AG04449 (cell line): ENCODE measurements at regions not wholly inside any gene's neighbourhood (a gene's known extent, or its start where the extent isn't known, plus 50 kb on each side); places are given as distances from the start of the nearest gene placed in this dataset.

Source experiments
- CTCF ChIA-PET: fragments of 350-600 bp; formaldehyde crosslinking; extraction: SDS; loops from one replicate; lab custom pipeline; 2021; ENCODE audit warnings: antibody characterized with exemption; lab: Yijun Ruan, JAX
- POLR2A ChIA-PET: fragments of 400-600, 350-600 bp; formaldehyde crosslinking; extraction: SDS; loops from one replicate; lab custom pipeline; 2020; ENCODE audit warnings: antibody characterized with exemption, inconsistent platforms; lab: Yijun Ruan, JAX
- DNase-seq: peaks from one replicate; pipeline ENCODE4 v3.0.0-alpha.2; 2010; ENCODE audit warnings: low read depth, low spot score
- H3K4me3 ChIP-seq: 2 replicates; pipeline ENCODE4 v1.5.1; 2011; ENCODE audit warnings: low read depth, mild to moderate bottlenecking, control low read depth, low read length
- TF ChIP-seq, protein P1 (sequence below): IDR thresholded peaks from one replicate; pipeline ENCODE4 v1.5.1; 2011; ENCODE audit warnings: mild to moderate bottlenecking, moderate library complexity, low read length, control low read depth, inconsistent platforms; ENCODE audit not compliant: insufficient read depth; ENCODE audit errors: missing control alignments

DNA sequence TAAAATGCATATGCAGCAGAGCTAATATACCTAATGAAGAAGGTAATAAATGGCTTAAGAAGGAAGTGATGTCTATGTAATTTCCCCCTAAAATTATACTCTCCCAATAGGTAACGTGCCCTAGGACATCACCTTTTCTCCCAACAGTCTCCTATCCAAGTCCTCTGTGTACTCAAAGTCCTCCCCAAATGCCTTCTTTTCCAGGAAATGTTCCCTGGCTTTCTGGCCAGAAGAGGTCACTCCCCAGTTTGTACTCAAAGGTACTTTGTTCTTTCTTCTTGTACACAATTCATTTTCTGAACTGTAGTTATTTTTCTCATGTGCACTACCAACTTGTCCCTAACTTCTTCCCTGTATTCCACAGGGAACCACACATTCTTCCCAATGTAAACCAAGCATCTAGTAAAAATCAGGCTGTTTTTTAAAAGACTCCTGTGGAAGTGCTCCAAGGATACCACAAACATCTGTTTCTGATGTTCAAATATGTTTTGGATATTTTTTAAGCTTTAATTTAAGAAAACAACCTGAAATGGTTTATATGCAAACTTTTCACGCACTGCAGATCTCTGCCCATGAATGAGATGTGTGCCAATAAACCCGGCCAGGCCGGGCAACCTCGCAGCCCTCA, 262.3 kb upstream of the KLF14 start:
- no peak for DNase-seq
- POLR2A ChIA-PET, result interaction anchor here (0.7 kb wide), 1 partner anchor 865 kb away, joined by 3 read pairs; no protein-coding TSS in a partner anchor
- no peak overlapping the region for H3K4me3 ChIP-seq
- TF ChIP-seq, protein P1, sequence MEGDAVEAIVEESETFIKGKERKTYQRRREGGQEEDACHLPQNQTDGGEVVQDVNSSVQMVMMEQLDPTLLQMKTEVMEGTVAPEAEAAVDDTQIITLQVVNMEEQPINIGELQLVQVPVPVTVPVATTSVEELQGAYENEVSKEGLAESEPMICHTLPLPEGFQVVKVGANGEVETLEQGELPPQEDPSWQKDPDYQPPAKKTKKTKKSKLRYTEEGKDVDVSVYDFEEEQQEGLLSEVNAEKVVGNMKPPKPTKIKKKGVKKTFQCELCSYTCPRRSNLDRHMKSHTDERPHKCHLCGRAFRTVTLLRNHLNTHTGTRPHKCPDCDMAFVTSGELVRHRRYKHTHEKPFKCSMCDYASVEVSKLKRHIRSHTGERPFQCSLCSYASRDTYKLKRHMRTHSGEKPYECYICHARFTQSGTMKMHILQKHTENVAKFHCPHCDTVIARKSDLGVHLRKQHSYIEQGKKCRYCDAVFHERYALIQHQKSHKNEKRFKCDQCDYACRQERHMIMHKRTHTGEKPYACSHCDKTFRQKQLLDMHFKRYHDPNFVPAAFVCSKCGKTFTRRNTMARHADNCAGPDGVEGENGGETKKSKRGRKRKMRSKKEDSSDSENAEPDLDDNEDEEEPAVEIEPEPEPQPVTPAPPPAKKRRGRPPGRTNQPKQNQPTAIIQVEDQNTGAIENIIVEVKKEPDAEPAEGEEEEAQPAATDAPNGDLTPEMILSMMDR, result no peak
- CTCF ChIA-PET, result interaction anchor here (1.2 to 4.7 kb wide), 6 partner anchors 8 to 100 kb away, joined by 3 to 45 read pairs (median 13); no protein-coding TSS in a partner anchor

DNA sequence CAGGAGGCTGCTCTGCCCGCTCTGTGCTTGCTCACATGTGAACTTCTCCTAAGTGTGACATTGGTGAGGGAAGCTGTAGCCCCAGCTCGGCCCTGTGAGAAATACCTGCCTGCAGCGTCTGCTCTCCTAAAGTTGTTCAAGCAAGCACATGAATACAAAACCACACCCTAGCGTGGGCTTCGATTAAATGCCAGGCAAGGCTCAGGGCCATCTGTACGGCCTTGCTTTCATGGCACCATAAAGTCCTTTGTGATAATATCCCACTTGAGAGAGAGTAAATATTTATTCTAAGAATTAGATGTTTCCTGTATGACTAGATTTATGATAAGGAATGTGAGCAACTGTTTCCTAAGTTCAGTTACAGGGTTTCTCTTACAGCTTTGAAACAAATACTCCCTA, 262.8 kb upstream of the KLF14 start:
- TF ChIP-seq, protein P1, result no peak
- POLR2A ChIA-PET, result interaction anchor here (0.7 kb wide), 1 partner anchor 865 kb away, joined by 3 read pairs; no protein-coding TSS in a partner anchor
- H3K4me3 ChIP-seq, result no peak overlapping the region
- DNase-seq, result no peak
- CTCF ChIA-PET, result interaction anchor here (1.2 to 4.7 kb wide), 4 partner anchors 11 to 100 kb away, joined by 3 to 45 read pairs (median 18); no protein-coding TSS in a partner anchor

DNA sequence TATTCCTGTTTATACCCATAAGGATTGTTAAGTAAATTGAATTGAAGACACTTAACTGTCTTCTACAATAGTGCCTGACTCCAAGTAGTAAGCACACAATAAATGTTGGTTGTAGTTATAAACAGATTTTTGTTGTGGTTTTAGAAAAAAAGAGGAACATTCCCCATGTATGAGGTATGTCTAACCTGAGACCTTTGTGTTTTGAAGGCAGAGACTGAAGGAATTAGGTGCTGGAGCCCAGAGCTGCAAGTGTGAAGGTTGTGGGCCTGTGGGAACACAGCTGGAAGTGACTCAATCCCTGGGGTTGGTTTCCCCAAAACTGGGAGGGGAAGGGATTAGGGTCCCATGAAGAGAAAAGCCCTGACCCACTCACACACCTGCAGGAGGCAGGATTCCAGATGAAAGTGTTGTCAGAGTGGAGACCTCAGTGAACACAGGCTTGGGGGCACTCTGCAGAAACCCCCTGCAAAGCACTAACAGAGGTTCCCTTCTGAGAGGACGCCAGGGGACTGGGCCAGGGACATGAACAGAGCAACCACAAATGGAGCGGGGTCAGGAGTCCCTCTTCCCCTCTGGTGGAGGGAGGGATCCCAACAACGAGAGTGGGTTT, 265.1 kb upstream of the KLF14 start:
- H3K4me3 ChIP-seq, result no peak overlapping the region
- ChIA-PET POLR2A (no interaction called here), CTCF (interaction anchor here (1.5 to 2.3 kb wide), 3 partner anchors 8 to 102 kb away, joined by 6 to 10 read pairs (median 9); no protein-coding TSS in a partner anchor)
- TF ChIP-seq, protein P1, result no peak
- no peak for DNase-seq

DNA sequence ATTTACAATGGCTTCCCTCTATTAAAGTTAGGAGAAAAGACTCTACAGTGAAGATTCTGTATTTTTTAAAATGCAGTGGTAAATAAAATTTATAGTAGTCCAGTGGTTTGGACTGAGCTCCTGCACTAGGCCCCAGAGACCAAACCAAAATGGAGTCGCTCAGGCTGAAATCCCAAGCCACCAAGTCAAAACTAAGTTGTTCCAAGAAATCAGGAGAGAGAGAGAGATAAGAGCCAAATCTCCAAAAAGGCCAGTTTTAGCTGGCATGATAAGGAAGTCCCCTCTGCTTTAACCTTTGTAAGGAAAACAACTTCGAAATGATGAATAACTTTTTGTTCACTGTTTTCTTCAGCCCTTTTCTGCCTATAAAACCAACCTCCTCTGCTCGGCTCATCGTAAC, 265.9 kb upstream of the KLF14 start:
- TF ChIP-seq, protein P1, result no peak
- H3K4me3 ChIP-seq, result no peak overlapping the region
- ChIA-PET CTCF (interaction anchor here (1.3 to 5.8 kb wide), 6 partner anchors 8 to 104 kb away, joined by 3 to 48 read pairs (median 9); no protein-coding TSS in a partner anchor), POLR2A (no interaction called here)
- no peak for DNase-seq

DNA sequence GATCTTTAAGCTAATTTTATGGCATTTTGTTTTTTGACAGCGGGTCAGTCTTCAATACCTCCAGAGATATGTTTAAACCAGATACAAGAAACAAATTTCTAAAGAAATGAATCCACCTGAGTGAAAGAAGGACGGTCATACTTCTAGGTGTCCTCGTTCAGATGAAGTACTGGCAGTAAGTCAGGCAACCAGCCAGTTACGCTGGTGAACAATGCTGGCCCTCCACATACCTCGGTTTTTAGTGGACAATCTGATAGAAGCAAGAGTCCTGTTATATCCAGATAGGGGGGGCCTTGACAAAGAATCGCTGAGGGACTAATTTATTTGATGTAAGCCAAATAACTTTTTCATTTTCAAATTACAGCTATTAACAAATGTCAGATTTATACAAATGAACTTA, 266.4 kb upstream of the KLF14 start:
- POLR2A ChIA-PET, result no interaction called here
- no peak overlapping the region for H3K4me3 ChIP-seq
- CTCF ChIA-PET, result interaction anchor here (1.3 to 5.8 kb wide), 5 partner anchors 12 to 104 kb away, joined by 3 to 48 read pairs (median 8); no protein-coding TSS in a partner anchor
- DNase-seq, result no peak
- TF ChIP-seq, protein P1, result no peak

DNA sequence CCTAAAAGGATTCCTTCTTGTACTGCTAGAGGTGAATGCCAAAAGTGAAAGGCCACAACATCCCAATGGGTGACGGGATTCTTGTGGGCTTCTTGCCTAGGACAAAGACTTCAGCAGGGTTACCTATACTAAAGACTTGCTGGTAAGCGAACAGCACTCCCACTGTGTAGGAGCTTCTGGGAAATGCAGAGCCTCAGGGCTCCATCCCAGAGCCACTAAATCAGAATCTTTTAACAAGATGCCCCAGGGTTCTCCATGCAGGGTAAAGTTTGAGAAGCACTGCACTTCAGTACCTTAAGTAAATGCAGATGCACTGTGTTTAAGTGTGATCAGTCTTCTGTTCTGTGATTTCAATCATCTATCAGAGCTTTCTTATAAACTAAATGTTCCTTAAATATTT, 266.9 kb upstream of the KLF14 start:
- no peak overlapping the region for H3K4me3 ChIP-seq
- ChIA-PET CTCF (interaction anchor here (0.6 to 5.8 kb wide), 7 partner anchors 12 to 111 kb away, joined by 3 to 48 read pairs (median 6); no protein-coding TSS in a partner anchor), POLR2A (no interaction called here)
- no peak for DNase-seq
- TF ChIP-seq, protein P1, result no peak
